Rectal smooth muscle tissue (tissue), 1 donor: ENCODE measurements at regions not wholly inside any gene's neighbourhood (a gene's known extent, or its start where the extent isn't known, plus 50 kb on each side); places are given as distances from the start of the nearest gene placed in this dataset.

Source experiments
- H3K27ac ChIP-seq: one replicate; pipeline ENCODE4 v1.7.0; 2013; ENCODE audit warnings: low read depth, low read length, inconsistent platforms
- H3K27me3 ChIP-seq: one replicate; pipeline ENCODE4 v1.7.0; 2013; ENCODE audit warnings: low read length; ENCODE audit not compliant: control insufficient read depth, insufficient read depth
- H3K36me3 ChIP-seq: one replicate; pipeline ENCODE4 v1.7.0; 2013; ENCODE audit warnings: low read length; ENCODE audit not compliant: control insufficient read depth, insufficient read depth
- H3K4me1 ChIP-seq: one replicate; pipeline ENCODE4 v1.7.0; 2013; ENCODE audit warnings: low read length; ENCODE audit not compliant: control insufficient read depth, insufficient read depth
- H3K4me3 ChIP-seq: one replicate; pipeline ENCODE4 v1.7.0; 2013; ENCODE audit warnings: low read length
- H3K9ac ChIP-seq: one replicate; pipeline ENCODE4 v1.7.0; 2013; ENCODE audit warnings: low read length

GRCh38 chr10:108787932-108788331 is 1135.4 kb downstream of the XPNPEP1 start:
- Histone ChIP-seq H3K9ac (no peak overlapping the region), H3K27ac (no peak overlapping the region), H3K27me3 (no peaks in the 10 kb centered on the region), H3K4me3 (no peak overlapping the region), H3K36me3 (no peaks in the 10 kb centered on the region), H3K4me1 (no peaks in the 10 kb centered on the region)

- H3K4me1 ChIP-seq: no peaks in the 10 kb centered on the region
- no peak overlapping the region for H3K9ac ChIP-seq
- H3K27me3 ChIP-seq: no peaks in the 10 kb centered on the region
- H3K27ac ChIP-seq: no peak overlapping the region
- no peak overlapping the region for H3K4me3 ChIP-seq
- no peaks in the 10 kb centered on the region for H3K36me3 ChIP-seq
Measured at GRCh38 chr10:108785011-108785410, 1138.3 kb downstream of the XPNPEP1 start.

DNA sequence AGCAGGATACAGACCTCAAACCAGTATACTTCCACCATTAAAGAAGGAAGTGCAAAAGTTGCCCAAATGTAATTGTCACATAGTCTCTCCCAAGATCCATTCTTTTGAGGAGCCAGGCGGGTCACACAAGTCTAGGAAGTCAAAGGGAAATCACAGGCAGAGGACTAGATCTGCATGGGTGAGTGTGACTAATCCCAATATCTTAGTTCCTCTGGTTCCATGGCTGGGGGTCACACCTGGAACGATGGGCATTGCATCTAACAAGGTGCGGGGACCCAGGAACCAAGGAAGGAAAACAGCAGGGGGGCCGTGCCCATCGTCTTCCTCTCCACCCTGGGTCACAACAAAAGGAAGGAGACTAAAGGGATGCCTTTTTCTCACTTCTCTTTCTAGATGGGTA is 1138.8 kb downstream of the XPNPEP1 start:
- Histone ChIP-seq H3K27me3 (no peaks in the 10 kb centered on the region), H3K27ac (no peak overlapping the region), H3K36me3 (no peaks in the 10 kb centered on the region), H3K4me3 (no peak overlapping the region), H3K9ac (no peak overlapping the region), H3K4me1 (no peaks in the 10 kb centered on the region)

DNA sequence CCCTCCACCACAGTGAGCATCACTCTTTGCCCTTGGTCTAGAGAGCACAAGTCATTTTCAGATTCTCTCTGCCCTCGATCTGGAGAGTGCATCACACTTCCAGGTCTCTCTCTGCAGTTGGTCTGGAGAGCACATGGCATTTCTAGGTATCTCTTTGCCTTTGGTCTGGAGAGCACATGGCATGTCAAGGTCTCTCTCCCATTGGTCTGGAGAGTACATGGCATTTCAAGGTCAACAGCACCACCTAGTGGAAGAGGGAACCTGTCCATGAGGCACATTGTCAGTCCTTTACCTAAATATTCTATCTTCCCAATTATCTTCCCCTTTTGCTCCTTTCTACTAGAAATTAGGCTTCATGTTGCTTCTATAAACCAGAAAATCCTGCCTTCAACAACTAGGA is 1139.4 kb downstream of the XPNPEP1 start:
- Histone ChIP-seq H3K4me3 (no peak overlapping the region), H3K27ac (no peak overlapping the region), H3K36me3 (no peaks in the 10 kb centered on the region), H3K4me1 (no peaks in the 10 kb centered on the region), H3K9ac (no peak overlapping the region), H3K27me3 (no peaks in the 10 kb centered on the region)

DNA sequence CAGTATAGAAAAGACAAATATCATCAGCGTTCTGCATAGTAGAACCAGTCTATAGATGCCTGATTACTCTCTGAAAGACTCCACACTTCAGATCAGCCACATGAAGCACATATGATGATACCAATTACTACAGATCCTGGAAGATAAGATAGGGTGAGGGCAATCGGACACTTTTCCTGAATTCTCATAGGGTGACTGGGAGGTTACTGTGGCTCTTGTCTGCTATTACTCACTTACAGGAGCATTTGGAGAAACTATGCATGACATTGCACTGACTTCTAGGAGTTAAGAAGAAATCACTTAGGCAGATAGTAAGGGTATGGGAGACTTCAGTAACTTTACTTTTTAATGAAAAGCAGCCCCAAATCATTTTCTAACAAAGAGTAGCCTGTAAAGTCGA is 1140.9 kb downstream of the XPNPEP1 start:
- Histone ChIP-seq H3K27me3 (no peaks in the 10 kb centered on the region), H3K36me3 (no peaks in the 10 kb centered on the region), H3K9ac (no peak overlapping the region), H3K27ac (no peak overlapping the region), H3K4me3 (no peak overlapping the region), H3K4me1 (no peaks in the 10 kb centered on the region)

DNA sequence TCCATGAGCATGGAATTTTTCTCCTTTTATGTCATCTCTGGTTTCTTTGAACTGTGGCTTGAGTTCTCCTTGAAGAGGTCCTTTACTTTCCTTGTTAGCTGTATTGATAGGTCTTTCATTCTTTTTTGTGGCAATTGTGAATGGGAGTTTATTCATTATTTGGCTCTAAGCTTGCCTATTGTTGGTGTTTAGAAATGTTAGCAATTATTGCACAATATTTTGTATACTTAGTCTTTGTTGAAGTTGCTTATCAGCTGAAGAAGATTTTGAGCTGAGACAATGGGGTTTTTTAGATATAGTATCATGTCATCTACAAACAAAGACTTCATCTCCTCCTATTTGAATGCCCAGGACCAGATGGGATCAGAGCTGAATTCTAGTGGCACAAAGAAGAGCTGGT is 1143.8 kb downstream of the XPNPEP1 start:
- Histone ChIP-seq H3K9ac (no peak overlapping the region), H3K36me3 (no peaks in the 10 kb centered on the region), H3K27me3 (no peaks in the 10 kb centered on the region), H3K27ac (no peak overlapping the region), H3K4me3 (no peak overlapping the region), H3K4me1 (no peaks in the 10 kb centered on the region)

DNA sequence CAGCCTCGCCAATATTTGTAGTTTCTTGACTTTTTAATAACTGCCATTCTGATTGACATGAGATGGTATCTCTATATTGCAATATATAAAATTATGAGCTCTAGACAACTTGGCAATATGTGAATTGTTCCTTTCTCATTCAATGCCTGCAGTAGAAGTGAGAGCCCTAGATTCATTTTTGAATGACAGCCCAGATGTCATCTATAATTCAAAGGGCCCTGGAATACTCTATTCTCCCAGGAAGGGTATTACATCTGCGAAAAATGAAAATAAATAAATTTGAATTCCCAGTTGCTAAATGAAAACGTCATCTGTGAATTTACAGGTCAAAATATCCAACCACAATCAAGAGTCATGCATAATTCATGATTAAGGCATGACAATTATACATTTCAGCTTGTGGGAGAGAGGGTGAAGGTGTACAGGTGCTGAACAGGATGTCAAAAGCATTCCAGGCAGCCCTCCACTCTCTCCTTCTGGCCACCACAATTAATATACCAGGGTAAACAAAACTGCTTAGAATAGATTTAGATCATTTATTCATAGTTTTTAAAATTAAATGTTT is 1147.3 kb downstream of the XPNPEP1 start:
- Histone ChIP-seq H3K4me1 (no peaks in the 10 kb centered on the region), H3K9ac (no peak overlapping the region), H3K27ac (no peak overlapping the region), H3K27me3 (no peaks in the 10 kb centered on the region), H3K4me3 (no peak overlapping the region), H3K36me3 (no peaks in the 10 kb centered on the region)

- Histone ChIP-seq H3K4me1 (no peaks in the 10 kb centered on the region), H3K27me3 (no peaks in the 10 kb centered on the region), H3K36me3 (no peaks in the 10 kb centered on the region), H3K9ac (no peak overlapping the region), H3K27ac (no peak overlapping the region), H3K4me3 (no peak overlapping the region)
Measured at GRCh38 chr10:108771106-108771505, 1152.2 kb downstream of the XPNPEP1 start.

GRCh38 chr10:108765794-108766193 is 1157.5 kb downstream of the XPNPEP1 start:
- no peaks in the 10 kb centered on the region for H3K4me1 ChIP-seq
- H3K9ac ChIP-seq: no peak overlapping the region
- H3K4me3 ChIP-seq: no peak overlapping the region
- H3K27me3 ChIP-seq: no peaks in the 10 kb centered on the region
- H3K36me3 ChIP-seq: no peaks in the 10 kb centered on the region
- no peak overlapping the region for H3K27ac ChIP-seq

GRCh38 chr10:108757946-108758345 is 1165.4 kb downstream of the XPNPEP1 start:
- H3K27me3 ChIP-seq: no peaks in the 10 kb centered on the region
- H3K27ac ChIP-seq: no peak overlapping the region
- no peaks in the 10 kb centered on the region for H3K36me3 ChIP-seq
- no peaks in the 10 kb centered on the region for H3K4me1 ChIP-seq
- no peak overlapping the region for H3K4me3 ChIP-seq
- H3K9ac ChIP-seq: no peak overlapping the region

GRCh38 chr10:108755646-108756045 is 1167.7 kb downstream of the XPNPEP1 start:
- Histone ChIP-seq H3K27me3 (no peaks in the 10 kb centered on the region), H3K9ac (no peak overlapping the region), H3K36me3 (no peaks in the 10 kb centered on the region), H3K27ac (no peak overlapping the region), H3K4me1 (no peaks in the 10 kb centered on the region), H3K4me3 (no peak overlapping the region)

GRCh38 chr10:108753326-108753725 is 1170.0 kb downstream of the XPNPEP1 start:
- H3K9ac ChIP-seq: no peak overlapping the region
- H3K4me3 ChIP-seq: no peak overlapping the region
- H3K27ac ChIP-seq: no peak overlapping the region
- H3K36me3 ChIP-seq: no peaks in the 10 kb centered on the region
- H3K4me1 ChIP-seq: no peaks in the 10 kb centered on the region
- no peaks in the 10 kb centered on the region for H3K27me3 ChIP-seq

GRCh38 chr10:108749042-108749441 is 1174.3 kb downstream of the XPNPEP1 start:
- Histone ChIP-seq H3K4me1 (no peaks in the 10 kb centered on the region), H3K9ac (no peak overlapping the region), H3K27me3 (no peaks in the 10 kb centered on the region), H3K4me3 (no peak overlapping the region), H3K27ac (no peak overlapping the region), H3K36me3 (no peaks in the 10 kb centered on the region)
